GM23338 (cell line): ENCODE measurements at regions not wholly inside any gene's neighbourhood (a gene's known extent, or its start where the extent isn't known, plus 50 kb on each side); places are given as distances from the start of the nearest gene placed in this dataset.
"Not testable (repeated sequence)": the region's sequence is repeated elsewhere in the genome, so short reads cannot be mapped to it uniquely, and the experiment has no call there.

Experiments
- ATAC-seq: fragments of 200-7000 bp; cut with Tn5 transposase; 3 replicates; pipeline ENCODE4 v1.9.1; 2020
- DNase-seq: peaks from one replicate; pipeline ENCODE4 v3.0.0-alpha.2; 2015; ENCODE audit warnings: low spot score
- H2AFZ ChIP-seq: fragments of 200-600 bp; sonication (generic); 2 replicates; pipeline ENCODE4 v1.8.0; 2016; ENCODE audit warnings: antibody characterized with exemption, mild to moderate bottlenecking, moderate library complexity
- H3F3A ChIP-seq: fragments of 200-600 bp; sonication (generic); replicated peaks from 2 replicates; pipeline ENCODE4 v1.8.0; 2017; ENCODE audit warnings: antibody characterized with exemption, mixed run types, low read depth
- H3K27ac ChIP-seq: fragments of 200-600 bp; sonication (generic); 2 replicates; pipeline ENCODE4 v1.6.1; 2016; ENCODE audit warnings: low read depth
- H3K27me3 ChIP-seq: fragments of 200-600 bp; sonication (generic); 2 replicates; pipeline ENCODE4 v1.8.0; 2016; ENCODE audit warnings: mild to moderate bottlenecking, mixed run types, moderate library complexity; ENCODE audit not compliant: insufficient read depth
- H3K36me3 ChIP-seq: fragments of 200-600 bp; sonication (generic); 2 replicates; pipeline ENCODE4 v1.8.0; 2016; ENCODE audit warnings: mild to moderate bottlenecking; ENCODE audit not compliant: insufficient read depth
- H3K4me1 ChIP-seq: fragments of 200-600 bp; sonication (generic); 2 replicates; pipeline ENCODE4 v1.8.0; 2016; ENCODE audit warnings: mild to moderate bottlenecking, moderate library complexity; ENCODE audit not compliant: insufficient read depth
- H3K4me2 ChIP-seq: fragments of 200-600 bp; sonication (generic); 2 replicates; pipeline ENCODE4 v1.7.1; 2017; ENCODE audit warnings: mixed run types
- H3K4me3 ChIP-seq: fragments of 200-600 bp; sonication (generic); 2 replicates; pipeline ENCODE4 v1.6.1; 2016; ENCODE audit warnings: mixed run types
- H3K79me2 ChIP-seq: fragments of 200-600 bp; sonication (generic); replicated peaks from 2 replicates; pipeline ENCODE4 v1.8.0; 2017; ENCODE audit warnings: mild to moderate bottlenecking; ENCODE audit not compliant: insufficient read depth
- H3K9me2 ChIP-seq: fragments of 200-600 bp; sonication (generic); 2 replicates; pipeline ENCODE4 v1.8.0; 2017; ENCODE audit not compliant: insufficient read depth
- H4K20me1 ChIP-seq: fragments of 200-600 bp; sonication (generic); replicated peaks from 2 replicates; pipeline ENCODE4 v1.8.0; 2017; ENCODE audit warnings: mild to moderate bottlenecking; ENCODE audit not compliant: insufficient read depth
- H3K27ac Mint-ChIP-seq: 2 replicates; pipeline ENCODE4 v1.8.0; 2020; ENCODE audit warnings: inconsistent platforms, mild to moderate bottlenecking, moderate library complexity, mixed read lengths
- H3K27me3 Mint-ChIP-seq: 3 replicates; pipeline ENCODE4 v1.8.0; 2022; ENCODE audit warnings: low read depth, mild to moderate bottlenecking, moderate library complexity, mixed read lengths, inconsistent platforms; ENCODE audit not compliant: insufficient read depth, poor library complexity
- H3K36me3 Mint-ChIP-seq: 3 replicates; pipeline ENCODE4 v1.8.0; 2021; ENCODE audit warnings: low read depth, mild to moderate bottlenecking, inconsistent platforms, moderate library complexity, mixed read lengths
- H3K4me1 Mint-ChIP-seq: 3 replicates; pipeline ENCODE4 v1.8.0; 2020; ENCODE audit warnings: mild to moderate bottlenecking, inconsistent platforms, mixed read lengths
- H3K4me3 Mint-ChIP-seq: 3 replicates; pipeline ENCODE4 v1.8.0; 2021; ENCODE audit warnings: moderate library complexity, mild to moderate bottlenecking, inconsistent platforms, mixed read lengths
- H3K9me3 Mint-ChIP-seq: 3 replicates; pipeline ENCODE4 v1.8.0; 2020; ENCODE audit warnings: moderate library complexity, mild to moderate bottlenecking, inconsistent platforms, mixed read lengths

- not testable (repeated sequence) for H3K27ac ChIP-seq, H3K36me3 ChIP-seq, H3K9me3 Mint-ChIP-seq, ATAC-seq, H3K27ac Mint-ChIP-seq, H3K27me3 Mint-ChIP-seq, H3K9me2 ChIP-seq, H4K20me1 ChIP-seq, H3K4me1 ChIP-seq, H3K4me1 Mint-ChIP-seq, DNase-seq, H3K79me2 ChIP-seq, H2AFZ ChIP-seq, H3F3A ChIP-seq, H3K36me3 Mint-ChIP-seq, H3K27me3 ChIP-seq
- Histone ChIP-seq H3K4me2 (peak overlapping the region; percentile 62; the same call in 1 of the 2 replicates), H3K4me3 (peak overlapping the region; percentile 51)
- peak overlapping the region; percentile 69 for H3K4me3 Mint-ChIP-seq
These were observed 140.7 kb downstream of the SPATA31A7 start for GRCh38 chr9:61330342-61331092.

GRCh38 chr9:61356936-61357335 is 167.1 kb downstream of the SPATA31A7 start:
- not testable (repeated sequence) for ATAC-seq, H3K4me1 ChIP-seq, H3K4me1 Mint-ChIP-seq, H3K4me2 ChIP-seq, H3K79me2 ChIP-seq, H3K36me3 ChIP-seq, H3K27ac Mint-ChIP-seq, H3K9me3 Mint-ChIP-seq, H3K27me3 ChIP-seq, H3K4me3 ChIP-seq, H2AFZ ChIP-seq, H3K36me3 Mint-ChIP-seq, H3K9me2 ChIP-seq, H3K27ac ChIP-seq, H3K27me3 Mint-ChIP-seq, H4K20me1 ChIP-seq, DNase-seq, H3K4me3 Mint-ChIP-seq, H3F3A ChIP-seq

- not testable (repeated sequence) for H3K9me2 ChIP-seq, H3K4me3 Mint-ChIP-seq, DNase-seq, H2AFZ ChIP-seq, H3F3A ChIP-seq, H3K4me3 ChIP-seq, H3K36me3 Mint-ChIP-seq, H3K9me3 Mint-ChIP-seq, ATAC-seq, H4K20me1 ChIP-seq, H3K4me1 Mint-ChIP-seq, H3K36me3 ChIP-seq, H3K27ac Mint-ChIP-seq, H3K4me1 ChIP-seq, H3K27me3 ChIP-seq, H3K27me3 Mint-ChIP-seq, H3K79me2 ChIP-seq, H3K27ac ChIP-seq, H3K4me2 ChIP-seq
These were observed 184.6 kb downstream of the SPATA31A7 start for GRCh38 chr9:61374390-61374789.

- H3K4me3 ChIP-seq, H3K4me2 ChIP-seq, H3K79me2 ChIP-seq, H3K27me3 Mint-ChIP-seq, H3K27ac Mint-ChIP-seq, H2AFZ ChIP-seq, H3K4me1 ChIP-seq, H3K36me3 ChIP-seq, H4K20me1 ChIP-seq, H3K36me3 Mint-ChIP-seq, H3K9me3 Mint-ChIP-seq, H3K9me2 ChIP-seq, H3K27ac ChIP-seq, H3K27me3 ChIP-seq, H3K4me3 Mint-ChIP-seq, DNase-seq, H3F3A ChIP-seq, H3K4me1 Mint-ChIP-seq: not testable (repeated sequence)
- ATAC-seq = peak; percentile 50
These were observed 186.3 kb downstream of the SPATA31A7 start for GRCh38 chr9:61376159-61376558.

GRCh38 chr9:61386035-61386815 is 196.4 kb downstream of the SPATA31A7 start:
- not testable (repeated sequence) for DNase-seq, H3K36me3 Mint-ChIP-seq, H3K9me3 Mint-ChIP-seq, H3K4me2 ChIP-seq, ATAC-seq, H3F3A ChIP-seq, H3K9me2 ChIP-seq, H3K27ac ChIP-seq, H4K20me1 ChIP-seq, H3K4me1 Mint-ChIP-seq, H3K4me3 Mint-ChIP-seq, H3K36me3 ChIP-seq, H3K27ac Mint-ChIP-seq, H3K27me3 Mint-ChIP-seq, H2AFZ ChIP-seq, H3K4me3 ChIP-seq, H3K27me3 ChIP-seq, H3K4me1 ChIP-seq, H3K79me2 ChIP-seq

GRCh38 chr9:61386816-61387102 is 196.9 kb downstream of the SPATA31A7 start:
- not testable (repeated sequence) for H3K27me3 Mint-ChIP-seq, H4K20me1 ChIP-seq, H3K9me2 ChIP-seq, H3K36me3 Mint-ChIP-seq, H3K4me1 Mint-ChIP-seq, H3K79me2 ChIP-seq, H2AFZ ChIP-seq, DNase-seq, H3K27ac Mint-ChIP-seq, H3K9me3 Mint-ChIP-seq, H3K36me3 ChIP-seq, H3K4me2 ChIP-seq, H3K4me3 ChIP-seq, H3F3A ChIP-seq, H3K4me3 Mint-ChIP-seq, H3K27me3 ChIP-seq, ATAC-seq, H3K4me1 ChIP-seq, H3K27ac ChIP-seq
